ENCODE measurements at regions not wholly inside any gene's neighbourhood (a gene's known extent, or its start where the extent isn't known, plus 50 kb on each side); places are given as distances from the start of the nearest gene placed in this dataset.

GRCh38 chr1:195306281-195306680 is 1302.0 kb downstream of the KCNT2 start:
- Histone ChIP-seq H3K4me3 (ENCODE audit: extremely low read depth, insufficient read depth, low read length, poor library complexity, severe bottlenecking) (no peak overlapping the region), H3K4me1 (ENCODE audit: control insufficient read depth, insufficient read depth, low read length, poor library complexity, severe bottlenecking) (no peaks in the 10 kb centered on the region), H3K27ac (ENCODE audit: low read depth, low read length, severe bottlenecking) (no peak overlapping the region), H3K36me3 (ENCODE audit: control insufficient read depth, insufficient read depth, low read length) (no peaks in the 10 kb centered on the region), H3K9me3 (ENCODE audit: control insufficient read depth, low read length) (no peaks in the 10 kb centered on the region)
- WGBS, 2 experiments (ENCODE audit: insufficient coverage in 2 of 2), result 79 to 91% methylated on average over 4 of the region's 4 CpGs

DNA sequence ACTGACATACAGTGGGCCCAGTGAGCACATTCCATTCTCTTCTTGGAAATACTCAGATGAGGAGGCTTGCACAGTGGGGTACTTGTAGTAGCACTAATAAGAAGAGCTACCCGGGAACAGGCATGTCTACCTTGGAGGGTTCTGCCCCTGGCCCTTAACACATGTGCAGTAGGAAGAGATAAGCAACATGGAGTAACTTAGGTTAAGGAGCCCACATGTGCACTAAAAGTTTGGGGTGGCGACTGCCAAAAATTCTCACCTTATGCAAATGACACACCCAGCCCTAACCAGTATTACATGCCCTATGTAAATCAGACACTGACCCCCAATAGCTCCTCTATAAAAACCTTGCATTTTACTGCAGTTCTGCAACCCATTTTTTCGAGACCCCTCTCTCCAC is 1313.3 kb downstream of the KCNT2 start:
- H3K4me3 ChIP-seq (ENCODE audit: extremely low read depth, insufficient read depth, low read length, poor library complexity, severe bottlenecking), result no peak overlapping the region
- no peaks in the 10 kb centered on the region for H3K36me3 ChIP-seq (ENCODE audit: control insufficient read depth, insufficient read depth, low read length)
- H3K4me1 ChIP-seq (ENCODE audit: control insufficient read depth, insufficient read depth, low read length, poor library complexity, severe bottlenecking), result no peaks in the 10 kb centered on the region
- no peaks in the 10 kb centered on the region for H3K9me3 ChIP-seq (ENCODE audit: control insufficient read depth, low read length)
- 85 to 93% methylated on average over 3 of the region's 3 CpGs for WGBS, 2 experiments (ENCODE audit: insufficient coverage in 2 of 2)
- no peak overlapping the region for H3K27ac ChIP-seq (ENCODE audit: low read depth, low read length, severe bottlenecking)

DNA sequence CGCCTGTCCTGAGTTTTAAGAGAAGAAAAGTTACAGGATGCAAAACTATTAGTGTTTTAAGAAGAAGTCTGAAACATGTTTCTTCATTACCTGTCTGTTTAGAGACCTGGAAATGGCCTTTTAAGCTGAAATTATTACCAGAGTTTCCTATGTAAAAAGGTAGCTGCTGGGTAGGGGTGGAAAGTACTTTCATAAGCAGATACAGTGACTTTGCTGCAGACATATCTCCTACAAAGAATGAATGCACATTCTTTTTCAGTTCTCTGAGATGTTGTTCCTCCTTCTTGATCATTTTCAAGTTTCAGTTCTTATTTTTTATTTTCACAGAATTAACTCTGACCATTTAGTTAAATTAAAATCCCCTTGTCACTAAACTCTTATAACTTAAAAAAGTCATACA is 1329.6 kb downstream of the KCNT2 start:
- Histone ChIP-seq H3K4me3 (ENCODE audit: extremely low read depth, insufficient read depth, low read length, poor library complexity, severe bottlenecking) (no peak overlapping the region), H3K4me1 (ENCODE audit: control insufficient read depth, insufficient read depth, low read length, poor library complexity, severe bottlenecking) (no peaks in the 10 kb centered on the region), H3K9me3 (ENCODE audit: control insufficient read depth, low read length) (no peaks in the 10 kb centered on the region), H3K36me3 (ENCODE audit: control insufficient read depth, insufficient read depth, low read length) (no peaks in the 10 kb centered on the region), H3K27ac (ENCODE audit: low read depth, low read length, severe bottlenecking) (no peak overlapping the region)
- 57% methylated on average over 1 of the region's 1 CpG; no CpG with 5 or more reads in 1 of the 2 experiments for WGBS, 2 experiments (ENCODE audit: insufficient coverage in 2 of 2)

- H3K36me3 ChIP-seq (ENCODE audit: control insufficient read depth, insufficient read depth, low read length), result no peaks in the 10 kb centered on the region
- no peaks in the 10 kb centered on the region for H3K9me3 ChIP-seq (ENCODE audit: control insufficient read depth, low read length)
- H3K4me3 ChIP-seq (ENCODE audit: extremely low read depth, insufficient read depth, low read length, poor library complexity, severe bottlenecking), result no peak overlapping the region
- no peaks in the 10 kb centered on the region for H3K4me1 ChIP-seq (ENCODE audit: control insufficient read depth, insufficient read depth, low read length, poor library complexity, severe bottlenecking)
- no CpG with 5 or more reads among the region's 2 CpGs for WGBS, 2 experiments (ENCODE audit: insufficient coverage in 2 of 2)
- no peak overlapping the region for H3K27ac ChIP-seq (ENCODE audit: low read depth, low read length, severe bottlenecking)
These were observed 1332.5 kb downstream of the KCNT2 start for GRCh38 chr1:195275710-195276109.

- Histone ChIP-seq H3K4me3 (ENCODE audit: extremely low read depth, insufficient read depth, low read length, poor library complexity, severe bottlenecking) (no peak overlapping the region), H3K27ac (ENCODE audit: low read depth, low read length, severe bottlenecking) (no peak overlapping the region), H3K36me3 (ENCODE audit: control insufficient read depth, insufficient read depth, low read length) (no peaks in the 10 kb centered on the region), H3K9me3 (ENCODE audit: control insufficient read depth, low read length) (no peaks in the 10 kb centered on the region), H3K4me1 (ENCODE audit: control insufficient read depth, insufficient read depth, low read length, poor library complexity, severe bottlenecking) (no peaks in the 10 kb centered on the region)
- 92% methylated on average over 4 of the region's 4 CpGs for WGBS, 2 experiments (ENCODE audit: insufficient coverage in 2 of 2)
These were observed 1356.3 kb downstream of the KCNT2 start for GRCh38 chr1:195251900-195252299.

- Histone ChIP-seq H3K27ac (ENCODE audit: low read depth, low read length, severe bottlenecking) (no peak overlapping the region), H3K4me3 (ENCODE audit: extremely low read depth, insufficient read depth, low read length, poor library complexity, severe bottlenecking) (no peak overlapping the region), H3K9me3 (ENCODE audit: control insufficient read depth, low read length) (peaks cover under 1% of the 10 kb centered on the region), H3K36me3 (ENCODE audit: control insufficient read depth, insufficient read depth, low read length) (no peaks in the 10 kb centered on the region), H3K4me1 (ENCODE audit: control insufficient read depth, insufficient read depth, low read length, poor library complexity, severe bottlenecking) (no peaks in the 10 kb centered on the region)
- no CpG with 5 or more reads among the region's 3 CpGs for WGBS, 2 experiments (ENCODE audit: insufficient coverage in 2 of 2)
These were observed 1364.7 kb downstream of the KCNT2 start for GRCh38 chr1:195243492-195243891.

GRCh38 chr1:195241066-195241465 is 1367.2 kb downstream of the KCNT2 start:
- H3K4me3 ChIP-seq (ENCODE audit: extremely low read depth, insufficient read depth, low read length, poor library complexity, severe bottlenecking), result no peak overlapping the region
- no peaks in the 10 kb centered on the region for H3K4me1 ChIP-seq (ENCODE audit: control insufficient read depth, insufficient read depth, low read length, poor library complexity, severe bottlenecking)
- 80% methylated on average over 1 of the region's 3 CpGs; no CpG with 5 or more reads in 1 of the 2 experiments for WGBS, 2 experiments (ENCODE audit: insufficient coverage in 2 of 2)
- no peak overlapping the region for H3K27ac ChIP-seq (ENCODE audit: low read depth, low read length, severe bottlenecking)
- H3K36me3 ChIP-seq (ENCODE audit: control insufficient read depth, insufficient read depth, low read length), result no peaks in the 10 kb centered on the region
- H3K9me3 ChIP-seq (ENCODE audit: control insufficient read depth, low read length), result peaks cover 4% of the 10 kb centered on the region

GRCh38 chr1:195238313-195238712 is 1369.9 kb downstream of the KCNT2 start:
- H3K4me3 ChIP-seq (ENCODE audit: extremely low read depth, insufficient read depth, low read length, poor library complexity, severe bottlenecking), result no peak overlapping the region
- peaks cover 4% of the 10 kb centered on the region for H3K9me3 ChIP-seq (ENCODE audit: control insufficient read depth, low read length)
- WGBS, 2 experiments (ENCODE audit: insufficient coverage in 2 of 2), result 88 to 91% methylated on average over 6 of the region's 7 CpGs
- no peak overlapping the region for H3K27ac ChIP-seq (ENCODE audit: low read depth, low read length, severe bottlenecking)
- H3K4me1 ChIP-seq (ENCODE audit: control insufficient read depth, insufficient read depth, low read length, poor library complexity, severe bottlenecking), result no peaks in the 10 kb centered on the region
- no peaks in the 10 kb centered on the region for H3K36me3 ChIP-seq (ENCODE audit: control insufficient read depth, insufficient read depth, low read length)

- Histone ChIP-seq H3K4me3 (ENCODE audit: extremely low read depth, insufficient read depth, low read length, poor library complexity, severe bottlenecking) (no peak overlapping the region), H3K36me3 (ENCODE audit: control insufficient read depth, insufficient read depth, low read length) (no peaks in the 10 kb centered on the region), H3K9me3 (ENCODE audit: control insufficient read depth, low read length) (peaks cover 4% of the 10 kb centered on the region), H3K4me1 (ENCODE audit: control insufficient read depth, insufficient read depth, low read length, poor library complexity, severe bottlenecking) (no peaks in the 10 kb centered on the region), H3K27ac (ENCODE audit: low read depth, low read length, severe bottlenecking) (no peak overlapping the region)
- 79 to 83% methylated on average over 5 to 6 of the region's 7 CpGs for WGBS, 2 experiments (ENCODE audit: insufficient coverage in 2 of 2)
These were observed 1371.0 kb downstream of the KCNT2 start for GRCh38 chr1:195236991-195237889.

DNA sequence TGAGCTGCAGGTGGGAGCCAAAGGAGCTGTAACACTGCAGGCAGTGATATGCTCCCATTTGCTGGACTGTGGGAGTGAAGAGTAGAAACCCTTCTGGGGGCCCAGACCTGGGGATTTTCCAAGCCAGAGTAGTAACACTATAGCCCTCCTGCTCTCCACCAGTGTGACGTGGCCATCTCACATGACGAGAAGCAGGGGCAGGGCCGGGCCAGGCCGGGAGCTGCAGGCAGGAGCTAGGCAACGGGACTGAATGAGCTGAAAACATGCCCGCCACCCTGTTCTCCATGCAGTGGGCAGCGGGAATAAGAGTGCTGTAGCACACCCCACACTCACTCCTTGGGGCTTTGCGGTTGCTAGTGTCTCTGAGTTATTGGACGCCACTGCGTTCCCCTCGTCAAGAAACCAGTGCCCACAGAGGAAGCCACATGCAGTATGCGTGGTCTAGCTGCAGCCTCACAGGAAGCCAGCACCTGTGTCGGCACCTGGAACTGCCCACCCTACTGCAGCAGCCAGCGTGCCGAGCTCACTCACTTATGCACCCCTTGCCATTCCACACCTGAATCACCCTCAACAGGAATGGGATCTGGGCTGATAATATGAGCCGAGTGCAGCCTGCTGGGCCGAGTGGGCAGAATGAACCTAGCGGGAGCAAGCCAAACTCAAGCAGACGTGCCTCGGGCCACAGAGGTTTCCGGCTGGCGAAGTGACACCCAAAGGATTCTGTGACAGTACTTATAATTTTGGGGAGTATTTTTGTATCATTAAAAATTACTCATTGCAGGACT is 1389.6 kb downstream of the KCNT2 start:
- no peaks in the 10 kb centered on the region for H3K9me3 ChIP-seq (ENCODE audit: control insufficient read depth, low read length)
- 93 to 97% methylated on average over 14 of the region's 22 CpGs for WGBS, 2 experiments (ENCODE audit: insufficient coverage in 2 of 2)
- no peak overlapping the region for H3K27ac ChIP-seq (ENCODE audit: low read depth, low read length, severe bottlenecking)
- H3K4me1 ChIP-seq (ENCODE audit: control insufficient read depth, insufficient read depth, low read length, poor library complexity, severe bottlenecking), result no peaks in the 10 kb centered on the region
- H3K4me3 ChIP-seq (ENCODE audit: extremely low read depth, insufficient read depth, low read length, poor library complexity, severe bottlenecking), result no peak overlapping the region
- H3K36me3 ChIP-seq (ENCODE audit: control insufficient read depth, insufficient read depth, low read length), result no peaks in the 10 kb centered on the region
